Astrocyte (in vitro differentiated cells and primary cell): ENCODE measurements at regions not wholly inside any gene's neighbourhood (a gene's known extent, or its start where the extent isn't known, plus 50 kb on each side); places are given as distances from the start of the nearest gene placed in this dataset.

Experiments
- EZH2 ChIP-seq: IDR thresholded peaks from 2 replicates; pipeline ENCODE4 v1.6.1; 2012; ENCODE audit warnings: mild to moderate bottlenecking, low read length, inconsistent platforms; ENCODE audit not compliant: insufficient read depth
- TF ChIP-seq, protein P1 (sequence below): IDR thresholded peaks from 2 replicates; pipeline ENCODE4 v1.5.1; 2011; ENCODE audit warnings: low read depth, mild to moderate bottlenecking, inconsistent platforms, low read length, moderate library complexity; ENCODE audit not compliant: insufficient read depth

DNA sequence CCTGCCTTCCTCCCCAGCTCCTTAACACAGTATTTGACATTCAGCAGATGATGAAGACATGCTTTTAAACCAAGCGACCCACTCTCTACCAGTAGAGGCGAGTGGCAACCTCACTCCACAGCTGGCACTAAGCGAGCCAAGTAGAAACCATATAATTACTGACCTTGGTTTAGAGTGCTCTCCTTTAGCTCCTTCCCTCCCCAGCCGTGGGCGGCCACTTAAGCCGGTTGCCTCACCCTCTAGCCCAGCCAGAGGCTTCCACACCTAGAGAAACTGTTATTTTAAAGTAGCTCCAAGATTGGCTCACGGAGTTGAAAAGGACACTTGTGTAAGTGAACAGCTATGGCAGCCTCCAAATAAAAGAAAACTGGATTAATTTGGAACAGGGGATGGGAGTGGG is 109.1 kb upstream of the CRHR1 start:
- TF ChIP-seq, protein P1, sequence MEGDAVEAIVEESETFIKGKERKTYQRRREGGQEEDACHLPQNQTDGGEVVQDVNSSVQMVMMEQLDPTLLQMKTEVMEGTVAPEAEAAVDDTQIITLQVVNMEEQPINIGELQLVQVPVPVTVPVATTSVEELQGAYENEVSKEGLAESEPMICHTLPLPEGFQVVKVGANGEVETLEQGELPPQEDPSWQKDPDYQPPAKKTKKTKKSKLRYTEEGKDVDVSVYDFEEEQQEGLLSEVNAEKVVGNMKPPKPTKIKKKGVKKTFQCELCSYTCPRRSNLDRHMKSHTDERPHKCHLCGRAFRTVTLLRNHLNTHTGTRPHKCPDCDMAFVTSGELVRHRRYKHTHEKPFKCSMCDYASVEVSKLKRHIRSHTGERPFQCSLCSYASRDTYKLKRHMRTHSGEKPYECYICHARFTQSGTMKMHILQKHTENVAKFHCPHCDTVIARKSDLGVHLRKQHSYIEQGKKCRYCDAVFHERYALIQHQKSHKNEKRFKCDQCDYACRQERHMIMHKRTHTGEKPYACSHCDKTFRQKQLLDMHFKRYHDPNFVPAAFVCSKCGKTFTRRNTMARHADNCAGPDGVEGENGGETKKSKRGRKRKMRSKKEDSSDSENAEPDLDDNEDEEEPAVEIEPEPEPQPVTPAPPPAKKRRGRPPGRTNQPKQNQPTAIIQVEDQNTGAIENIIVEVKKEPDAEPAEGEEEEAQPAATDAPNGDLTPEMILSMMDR: no peak
- TF ChIP-seq EZH2: no peak
